HepG2 (cell line): ENCODE measurements at regions not wholly inside any gene's neighbourhood (a gene's known extent, or its start where the extent isn't known, plus 50 kb on each side); places are given as distances from the start of the nearest gene placed in this dataset.
A peak's percentile ranks its signal among the peaks of the same experiment; 100 is the strongest.

Experiments
- ATAC-seq: fragments of 200-7000 bp; cut with Tn5 transposase; 3 replicates; pipeline ENCODE4 v1.9.1; 2020; ENCODE audit warnings: mild to moderate bottlenecking, moderate library complexity
- BruUV-seq: library from RNA; stranded (reverse); fragments of 400-500 nt; replicated peaks from 2 replicates; lab custom pipeline; 2021; lab: Mats Ljungman, UMichigan
- CTCF ChIA-PET: fragments of 300-600 bp; formaldehyde crosslinking; extraction: SDS; loops from one replicate; lab custom pipeline; 2021; ENCODE audit warnings: low total read pairs, inconsistent platforms, low intra/inter-chr PET ratio; lab: Yijun Ruan, JAX
- POLR2A ChIA-PET: fragments of 350-600 bp; sonication (Branson Sonifier 250); formaldehyde crosslinking; loops from one replicate; lab custom pipeline; 2020; ENCODE audit warnings: antibody characterized with exemption, inconsistent platforms; lab: Yijun Ruan, JAX
- DNase-seq: peaks from one replicate; pipeline ENCODE4 v3.0.0-alpha.2; 2015; ENCODE audit warnings: low spot score
- FAIRE-seq: peaks from 3 replicates; lab custom pipeline; 2011; peaks lifted over from hg19 to GRCh38; lab: Jason Lieb, UNC
- H2AFZ ChIP-seq: one replicate; pipeline ENCODE4 v1.6.1; 2011; ENCODE audit warnings: low read length, inconsistent platforms
- H3K27ac ChIP-seq: fragments of 300-600 bp; 3 replicates; pipeline ENCODE4 v1.8.0; 2011; ENCODE audit warnings: mixed run types, mild to moderate bottlenecking, mixed read lengths, low read length, inconsistent platforms; ENCODE audit not compliant: insufficient read depth; ENCODE audit errors: extremely low read length
- H3K27me3 ChIP-seq, 2 experiments: fragments of 200-600 bp in 1 of 2; 2 replicates in 1 of 2; 3 replicates in 1 of 2; pipeline versions ENCODE4 v1.6.0 to v1.8.0; 2011; ENCODE audit warnings: low read length in 2 of 2, mild to moderate bottlenecking in 2 of 2, moderate library complexity in 2 of 2, inconsistent platforms in 1 of 2; ENCODE audit not compliant: insufficient read depth in 2 of 2, control insufficient read depth in 1 of 2
- H3K36me3 ChIP-seq, 2 experiments: fragments of 200-600 bp in 1 of 2; replicated peaks in 1 of 2; 2 replicates in 1 of 2; 3 replicates in 1 of 2; pipeline versions ENCODE4 v1.5.1 to v1.8.0; 2011; ENCODE audit warnings: low read length in 2 of 2, inconsistent platforms in 1 of 2; ENCODE audit not compliant: insufficient read depth in 2 of 2, control insufficient read depth in 1 of 2
- H3K4me1 ChIP-seq: 2 replicates; pipeline ENCODE4 v1.5.1; 2012; ENCODE audit warnings: low read length, inconsistent platforms; ENCODE audit not compliant: insufficient read depth
- H3K4me2 ChIP-seq: 2 replicates; pipeline ENCODE4 v1.6.0; 2011; ENCODE audit warnings: low read depth, low read length, inconsistent platforms
- H3K4me3 ChIP-seq, 3 experiments: fragments of 200-600 bp in 1 of 3; sonication (generic), shearing (Covaris generic) in 1 of 3; replicated peaks in 1 of 3; 2 replicates each; pipeline ENCODE4 v1.5.1; 2011 to 2016; ENCODE audit warnings: low read length in 3 of 3, inconsistent platforms in 2 of 3, low read depth in 2 of 3, mild to moderate bottlenecking in 2 of 3, control low read depth in 1 of 3, mixed read lengths in 1 of 3; ENCODE audit not compliant: insufficient read depth in 1 of 3
- H3K79me2 ChIP-seq: one replicate; pipeline ENCODE4 v1.6.1; 2011; ENCODE audit warnings: low read length, inconsistent platforms; ENCODE audit not compliant: insufficient read depth
- H3K9ac ChIP-seq: 2 replicates; pipeline ENCODE4 v1.6.0; 2011; ENCODE audit warnings: mild to moderate bottlenecking, low read depth, low read length, inconsistent platforms; ENCODE audit not compliant: insufficient read depth
- H3K9me3 ChIP-seq: 2 replicates; pipeline ENCODE4 v1.5.1; 2012; ENCODE audit warnings: mild to moderate bottlenecking, low read length
- H4K20me1 ChIP-seq: 2 replicates; pipeline ENCODE4 v1.6.0; 2011; ENCODE audit warnings: inconsistent platforms, mild to moderate bottlenecking, low read length, moderate library complexity; ENCODE audit not compliant: insufficient read depth
- AFF4 ChIP-seq: sonication (generic); formaldehyde crosslinking; IDR thresholded peaks from 2 replicates; pipeline ENCODE4 v1.4.0; 2020; ENCODE audit warnings: missing genetic modification reagents
- CCAR2 ChIP-seq: fragments of 200-400 bp; formaldehyde crosslinking; optimal IDR thresholded peaks from 2 replicates; pipeline ENCODE3; 2018; ENCODE audit warnings: low read depth, mild to moderate bottlenecking, low read length, moderate library complexity
- KLF11 ChIP-seq: IDR thresholded peaks from 2 replicates; pipeline ENCODE4 v1.6.1; 2016; ENCODE audit warnings: missing compliant biosample characterization
- ZBTB20 ChIP-seq: sonication (generic); formaldehyde crosslinking; IDR thresholded peaks from 2 replicates; pipeline ENCODE4 v1.8.1; 2023; ENCODE audit warnings: missing genetic modification reagents, low read depth, mild to moderate bottlenecking, borderline replicate concordance
- ZBTB46 ChIP-seq: sonication (generic); formaldehyde crosslinking; IDR thresholded peaks from 2 replicates; pipeline ENCODE4 v1.4.0; 2020; ENCODE audit warnings: mild to moderate bottlenecking, missing genetic modification reagents, borderline replicate concordance
- ZNF12 ChIP-seq: sonication (generic); formaldehyde crosslinking; IDR thresholded peaks from 2 replicates; pipeline ENCODE4 v1.5.0; 2020; ENCODE audit warnings: missing genetic modification reagents
- ZNF24 ChIP-seq: fragments of 450-650 bp; IDR thresholded peaks from 2 replicates; pipeline ENCODE4 v1.6.1; 2017; ENCODE audit warnings: antibody characterized with exemption, mild to moderate bottlenecking
- ZNF256 ChIP-seq: sonication (generic); formaldehyde crosslinking; conservative IDR thresholded peaks from 2 replicates; pipeline ENCODE4 v1.4.0; 2020; ENCODE audit warnings: missing genetic modification reagents
- ZNF414 ChIP-seq: sonication (generic); formaldehyde crosslinking; IDR thresholded peaks from 2 replicates; pipeline ENCODE4 v1.5.0; 2020; ENCODE audit warnings: missing genetic modification reagents
- ZNF616 ChIP-seq: sonication (generic); formaldehyde crosslinking; IDR thresholded peaks from 2 replicates; pipeline ENCODE4 v1.5.0; 2020; ENCODE audit warnings: low read depth, mild to moderate bottlenecking, missing genetic modification reagents
- ZNF737 ChIP-seq: sonication (generic); formaldehyde crosslinking; IDR thresholded peaks from 2 replicates; pipeline ENCODE4 v1.5.0; 2020; ENCODE audit warnings: missing genetic modification reagents, mild to moderate bottlenecking, borderline replicate concordance
- ZNF75D ChIP-seq: sonication (generic); formaldehyde crosslinking; IDR thresholded peaks from 2 replicates; pipeline ENCODE4 v1.8.1; 2023; ENCODE audit warnings: missing genetic modification reagents, mild to moderate bottlenecking, borderline replicate concordance
- WGBS: methylation state at CpG from one replicate; pipeline ENCODE4 v1.1.6; 2017; ENCODE audit warnings: low lambda C conversion rate; 5-methylcytosine and 5-hydroxymethylcytosine counted together
- in situ Hi-C: cut with HindIII; loops from 2 replicates; pipeline ENCODE4 v1.10.0; 2017; ENCODE audit warnings: low pct_unique_long_range_greater_than_20kb; ENCODE audit not compliant: extremely low pct_ligation_motif_present
- intact Hi-C: fragments of 100-400 bp; cut with micrococcal nuclease; formaldehyde crosslinking; loops from one replicate; pipeline ENCODE4 v1.10.0; 2022; ENCODE audit not compliant: unreplicated experiment
- TF ChIP-seq, protein P1 (sequence below): IDR thresholded peaks from 2 replicates; pipeline ENCODE4 v1.6.1; 2016; ENCODE audit warnings: missing compliant biosample characterization, missing genetic modification reagents, borderline replicate concordance

GRCh38 chr3:76942101-76942500 is 97.8 kb upstream of the ROBO2 start:
- no peak for DNase-seq
- no peaks in the 10 kb centered on the region for H3K27me3 ChIP-seq
- 2% methylated on average over 2 of the region's 2 CpGs for WGBS
- POLR2A ChIA-PET, result no interaction called here
- no peak for TF ChIP-seq ZNF256
- TF ChIP-seq ZNF75D (CRISPR knock-in tag), result no peak
- TF ChIP-seq CCAR2, result no peak
- TF ChIP-seq KLF11 (CRISPR knock-in tag), result no peak
- no peak for TF ChIP-seq ZBTB46 (CRISPR knock-in tag)
- TF ChIP-seq ZNF24, result no peak
- TF ChIP-seq ZBTB20 (CRISPR knock-in tag), result no peak
- TF ChIP-seq ZNF414, result no peak
- no peak for TF ChIP-seq ZNF12
- TF ChIP-seq ZNF616 (CRISPR knock-in tag), result no peak
- TF ChIP-seq, protein P1, sequence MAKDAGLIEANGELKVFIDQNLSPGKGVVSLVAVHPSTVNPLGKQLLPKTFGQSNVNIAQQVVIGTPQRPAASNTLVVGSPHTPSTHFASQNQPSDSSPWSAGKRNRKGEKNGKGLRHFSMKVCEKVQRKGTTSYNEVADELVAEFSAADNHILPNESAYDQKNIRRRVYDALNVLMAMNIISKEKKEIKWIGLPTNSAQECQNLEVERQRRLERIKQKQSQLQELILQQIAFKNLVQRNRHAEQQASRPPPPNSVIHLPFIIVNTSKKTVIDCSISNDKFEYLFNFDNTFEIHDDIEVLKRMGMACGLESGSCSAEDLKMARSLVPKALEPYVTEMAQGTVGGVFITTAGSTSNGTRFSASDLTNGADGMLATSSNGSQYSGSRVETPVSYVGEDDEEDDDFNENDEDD (CRISPR knock-in tag), result no peak
- no peak for TF ChIP-seq AFF4 (CRISPR knock-in tag)
- TF ChIP-seq ZNF737 (CRISPR knock-in tag), result no peak
- TF ChIP-seq, all 625 proteins: peak for 0
- no peaks in the 10 kb centered on the region for H4K20me1 ChIP-seq
- in situ Hi-C loops (no loop called here), intact Hi-C loops (loop anchor here (2.0 to 5.0 kb wide), 2 partner anchors 31 to 50 kb away; no protein-coding TSS in a partner anchor)
- ATAC-seq (no peak), FAIRE-seq (no peak)
- H2AFZ ChIP-seq, result no peak overlapping the region
- no TSS peak for BruUV-seq
- CTCF ChIA-PET, result no interaction called here
- peaks cover 32% of the 10 kb centered on the region for H3K4me1 ChIP-seq
- no peak overlapping the region for H3K27ac ChIP-seq
- no peak overlapping the region for H3K9ac ChIP-seq
- H3K79me2 ChIP-seq, result no peaks in the 10 kb centered on the region
- peak overlapping the region; percentile 19; the same call in 1 of the 2 replicates for H3K4me2 ChIP-seq
- no peaks in the 10 kb centered on the region for H3K36me3 ChIP-seq
- no peaks in the 10 kb centered on the region for H3K9me3 ChIP-seq
- H3K4me3 ChIP-seq, result no peak overlapping the region
